GM19035 (cell line): ENCODE measurements at regions not wholly inside any gene's neighbourhood (a gene's known extent, or its start where the extent isn't known, plus 50 kb on each side); places are given as distances from the start of the nearest gene placed in this dataset.
"Not testable (repeated sequence)": the region's sequence is repeated elsewhere in the genome, so short reads cannot be mapped to it uniquely, and the experiment has no call there.

Experiments used
- ATAC-seq: cut with Tn5 transposase; IDR thresholded peaks from one replicate; pipeline ENCODE4 v1.9.1; 2021; ENCODE audit not compliant: unreplicated experiment

GRCh38 chr3:195669310-195669709 lies 51.5 kb upstream of the MUC20 start:
- not testable (repeated sequence) for ATAC-seq

- not testable (repeated sequence) for ATAC-seq
Measured at GRCh38 chr3:195668131-195668766, 52.5 kb upstream of the MUC20 start.

GRCh38 chr3:195665311-195665710 lies 55.5 kb upstream of the MUC20 start:
- not testable (repeated sequence) for ATAC-seq

- ATAC-seq: not testable (repeated sequence)
Measured at GRCh38 chr3:195664131-195664530, 56.6 kb upstream of the MUC20 start.

- not testable (repeated sequence) for ATAC-seq
Measured at GRCh38 chr3:195659136-195659533, 61.6 kb upstream of the MUC20 start.

GRCh38 chr3:195658381-195659135 lies 62.2 kb upstream of the MUC20 start:
- ATAC-seq: peak; percentile 27

GRCh38 chr3:195657475-195658372 lies 63.1 kb upstream of the MUC20 start:
- ATAC-seq: peak; percentile 83

- ATAC-seq: not testable (repeated sequence)
Measured at GRCh38 chr3:195656091-195656490, 64.7 kb upstream of the MUC20 start.

GRCh38 chr3:195654746-195655145 lies 66.0 kb upstream of the MUC20 start:
- ATAC-seq: not testable (repeated sequence)

- ATAC-seq: not testable (repeated sequence)
Measured at GRCh38 chr3:195654138-195654537, 66.6 kb upstream of the MUC20 start.

GRCh38 chr3:195653641-195654040 lies 67.1 kb upstream of the MUC20 start:
- not testable (repeated sequence) for ATAC-seq

- not testable (repeated sequence) for ATAC-seq
Measured at GRCh38 chr3:195647912-195648702, 64.4 kb upstream of the APOD start.

- not testable (repeated sequence) for ATAC-seq
Measured at GRCh38 chr3:195645872-195646271, 62.1 kb upstream of the APOD start.

GRCh38 chr3:195643245-195643644 lies 59.5 kb upstream of the APOD start:
- ATAC-seq: not testable (repeated sequence)

- not testable (repeated sequence) for ATAC-seq
Measured at GRCh38 chr3:195642311-195642710, 58.6 kb upstream of the APOD start.

GRCh38 chr3:195638456-195638855 lies 54.7 kb upstream of the APOD start:
- not testable (repeated sequence) for ATAC-seq

GRCh38 chr3:195637473-195638233 lies 53.9 kb upstream of the APOD start:
- ATAC-seq: not testable (repeated sequence)

GRCh38 chr3:195637011-195637410 lies 53.3 kb upstream of the APOD start:
- not testable (repeated sequence) for ATAC-seq

- ATAC-seq: not testable (repeated sequence)
Measured at GRCh38 chr3:195635898-195636685, 52.4 kb upstream of the APOD start.
